GM23338 (cell line): ENCODE measurements at regions not wholly inside any gene's neighbourhood (a gene's known extent, or its start where the extent isn't known, plus 50 kb on each side); places are given as distances from the start of the nearest gene placed in this dataset.

Source experiments
- ATAC-seq: fragments of 200-7000 bp; cut with Tn5 transposase; 3 replicates; pipeline ENCODE4 v1.9.1; 2020
- DNase-seq: peaks from one replicate; pipeline ENCODE4 v3.0.0-alpha.2; 2015; ENCODE audit warnings: low spot score
- H2AFZ ChIP-seq: fragments of 200-600 bp; sonication (generic); 2 replicates; pipeline ENCODE4 v1.8.0; 2016; ENCODE audit warnings: antibody characterized with exemption, mild to moderate bottlenecking, moderate library complexity
- H3F3A ChIP-seq: fragments of 200-600 bp; sonication (generic); replicated peaks from 2 replicates; pipeline ENCODE4 v1.8.0; 2017; ENCODE audit warnings: antibody characterized with exemption, mixed run types, low read depth
- H3K27ac ChIP-seq: fragments of 200-600 bp; sonication (generic); 2 replicates; pipeline ENCODE4 v1.6.1; 2016; ENCODE audit warnings: low read depth
- H3K27me3 ChIP-seq: fragments of 200-600 bp; sonication (generic); 2 replicates; pipeline ENCODE4 v1.8.0; 2016; ENCODE audit warnings: mild to moderate bottlenecking, mixed run types, moderate library complexity; ENCODE audit not compliant: insufficient read depth
- H3K36me3 ChIP-seq: fragments of 200-600 bp; sonication (generic); 2 replicates; pipeline ENCODE4 v1.8.0; 2016; ENCODE audit warnings: mild to moderate bottlenecking; ENCODE audit not compliant: insufficient read depth
- H3K4me1 ChIP-seq: fragments of 200-600 bp; sonication (generic); 2 replicates; pipeline ENCODE4 v1.8.0; 2016; ENCODE audit warnings: mild to moderate bottlenecking, moderate library complexity; ENCODE audit not compliant: insufficient read depth
- H3K4me2 ChIP-seq: fragments of 200-600 bp; sonication (generic); 2 replicates; pipeline ENCODE4 v1.7.1; 2017; ENCODE audit warnings: mixed run types
- H3K4me3 ChIP-seq: fragments of 200-600 bp; sonication (generic); 2 replicates; pipeline ENCODE4 v1.6.1; 2016; ENCODE audit warnings: mixed run types
- H3K79me2 ChIP-seq: fragments of 200-600 bp; sonication (generic); replicated peaks from 2 replicates; pipeline ENCODE4 v1.8.0; 2017; ENCODE audit warnings: mild to moderate bottlenecking; ENCODE audit not compliant: insufficient read depth
- H3K9me2 ChIP-seq: fragments of 200-600 bp; sonication (generic); 2 replicates; pipeline ENCODE4 v1.8.0; 2017; ENCODE audit not compliant: insufficient read depth
- H4K20me1 ChIP-seq: fragments of 200-600 bp; sonication (generic); replicated peaks from 2 replicates; pipeline ENCODE4 v1.8.0; 2017; ENCODE audit warnings: mild to moderate bottlenecking; ENCODE audit not compliant: insufficient read depth
- H3K27ac Mint-ChIP-seq: 2 replicates; pipeline ENCODE4 v1.8.0; 2020; ENCODE audit warnings: inconsistent platforms, mild to moderate bottlenecking, moderate library complexity, mixed read lengths
- H3K27me3 Mint-ChIP-seq: 3 replicates; pipeline ENCODE4 v1.8.0; 2022; ENCODE audit warnings: low read depth, mild to moderate bottlenecking, moderate library complexity, mixed read lengths, inconsistent platforms; ENCODE audit not compliant: insufficient read depth, poor library complexity
- H3K36me3 Mint-ChIP-seq: 3 replicates; pipeline ENCODE4 v1.8.0; 2021; ENCODE audit warnings: low read depth, mild to moderate bottlenecking, inconsistent platforms, moderate library complexity, mixed read lengths
- H3K4me1 Mint-ChIP-seq: 3 replicates; pipeline ENCODE4 v1.8.0; 2020; ENCODE audit warnings: mild to moderate bottlenecking, inconsistent platforms, mixed read lengths
- H3K4me3 Mint-ChIP-seq: 3 replicates; pipeline ENCODE4 v1.8.0; 2021; ENCODE audit warnings: moderate library complexity, mild to moderate bottlenecking, inconsistent platforms, mixed read lengths
- H3K9me3 Mint-ChIP-seq: 3 replicates; pipeline ENCODE4 v1.8.0; 2020; ENCODE audit warnings: moderate library complexity, mild to moderate bottlenecking, inconsistent platforms, mixed read lengths
- CREB1 ChIP-seq: fragments of 250-450 bp; sonication (Bioruptor Pico); IDR thresholded peaks from 2 replicates; pipeline ENCODE4 v1.5.0; 2020; ENCODE audit warnings: low read depth, mild to moderate bottlenecking, moderate library complexity
- CTCF ChIP-seq, 2 experiments: fragments of 200-600 bp in 1 of 2; sonication (generic) in 1 of 2; conservative IDR thresholded peaks; 2 replicates each; pipeline versions ENCODE4 v1.5.1 to v1.6.1; 2016 to 2017; ENCODE audit warnings: antibody characterized with exemption in 2 of 2, low read depth in 2 of 2, mild to moderate bottlenecking in 2 of 2, moderate library complexity in 1 of 2
- EZH2 ChIP-seq: fragments of 200-600 bp; sonication (generic); IDR thresholded peaks from one replicate; pipeline ENCODE4 v1.8.0; 2017; ENCODE audit warnings: antibody characterized with exemption, mild to moderate bottlenecking, low read depth; ENCODE audit not compliant: unreplicated experiment
- JUNB ChIP-seq: IDR thresholded peaks from one replicate; pipeline ENCODE4 v1.6.1; 2016; ENCODE audit warnings: antibody characterized with exemption; ENCODE audit not compliant: unreplicated experiment
- POLR2AphosphoS5 ChIP-seq: IDR thresholded peaks from 2 replicates; pipeline ENCODE4 v1.6.1; 2016; ENCODE audit warnings: antibody characterized with exemption, low read depth
- STAT1 ChIP-seq: IDR thresholded peaks from one replicate; pipeline ENCODE4 v1.6.1; 2016; ENCODE audit warnings: antibody characterized with exemption; ENCODE audit not compliant: unreplicated experiment
- ZNF114 ChIP-seq: fragments of 250-450 bp; sonication (Bioruptor Pico); IDR thresholded peaks from 2 replicates; pipeline ENCODE4 v1.5.0; 2020; ENCODE audit warnings: mild to moderate bottlenecking, moderate library complexity
- ZNF331 ChIP-seq: fragments of 250-450 bp; sonication (Bioruptor Pico); IDR thresholded peaks from 2 replicates; pipeline ENCODE4 v1.5.0; 2020; ENCODE audit warnings: low read depth, mild to moderate bottlenecking, moderate library complexity
- ZNF462 ChIP-seq: fragments of 250-450 bp; sonication (Bioruptor Pico); IDR thresholded peaks from 2 replicates; pipeline ENCODE4 v1.5.0; 2020; ENCODE audit warnings: mild to moderate bottlenecking, moderate library complexity

GRCh38 chr5:167899490-167900070 is 391.9 kb upstream of the WWC1 start:
- H3K36me3 Mint-ChIP-seq = no peaks in the 10 kb centered on the region
- no peak overlapping the region for H2AFZ ChIP-seq

More at GRCh38 chr5:167899490-167900070, 391.9 kb upstream of the WWC1 start:
- ATAC-seq (no peak), DNase-seq (no peak)
- no peaks in the 10 kb centered on the region for H3K79me2 ChIP-seq
- H3K27ac ChIP-seq = no peak overlapping the region
- H3K4me1 ChIP-seq = peaks cover 27% of the 10 kb centered on the region
- H3K9me2 ChIP-seq = 0 out of 2 replicates have a peak, but pooled peaks cover 2% of the 10 kb centered on the region
- no peaks in the 10 kb centered on the region for H3K36me3 ChIP-seq
- H3K27me3 Mint-ChIP-seq = peaks cover 4% of the 10 kb centered on the region
- peaks cover 45% of the 10 kb centered on the region for H3K4me1 Mint-ChIP-seq
- H3K27ac Mint-ChIP-seq = no peak overlapping the region
- H3K9me3 Mint-ChIP-seq = no peaks in the 10 kb centered on the region; the same call in 2 of the 3 replicates
- no peak overlapping the region for H3K4me3 Mint-ChIP-seq
- H3K27me3 ChIP-seq = no peaks in the 10 kb centered on the region
- no peak overlapping the region for H3K4me3 ChIP-seq
- H3K4me2 ChIP-seq = peak overlapping the region; percentile 35; the same call in 1 of the 2 replicates
- TF ChIP-seq EZH2 (no peak), JUNB (no peak), CTCF (conservative IDR thresholded peaks at IDR 0.05; ENCODE audit: low read depth in 2 of 2) (no peak), STAT1 (no peak), ZNF114 (no peak), ZNF462 (CRISPR knock-in tag) (no peak), POLR2AphosphoS5 (no peak), CREB1 (CRISPR knock-in tag) (no peak), ZNF331 (CRISPR knock-in tag) (no peak)
- no peaks in the 10 kb centered on the region for H4K20me1 ChIP-seq
- H3F3A ChIP-seq = 0 out of 2 replicates have a peak, but pooled peaks cover 5% of the 10 kb centered on the region
